CD4-positive, alpha-beta memory T cell (primary cell): ENCODE measurements at regions not wholly inside any gene's neighbourhood (a gene's known extent, or its start where the extent isn't known, plus 50 kb on each side); places are given as distances from the start of the nearest gene placed in this dataset.
A peak's percentile ranks its signal among the peaks of the same experiment; 100 is the strongest.

Experiments used
- CTCF ChIA-PET: fragments of 350-600 bp; sonication (Branson Sonifier 250); formaldehyde crosslinking; loops from one replicate; lab custom pipeline; 2021; ENCODE audit warnings: inconsistent platforms; ENCODE audit not compliant: partially characterized antibody; lab: Charles Lee
- POLR2A ChIA-PET: fragments of 350-600 bp; sonication (Branson Sonifier 250); formaldehyde crosslinking; loops from one replicate; lab custom pipeline; 2021; ENCODE audit not compliant: partially characterized antibody; lab: Charles Lee
- DNase-seq, 5 donors: peaks; one replicate each; pipeline versions ENCODE4 v3.0.0 to v3.0.0-alpha.2; 2020 to 2022; ENCODE audit warnings: mixed read lengths in 1 of 5
- H3K27ac ChIP-seq: one replicate; pipeline ENCODE4 v1.7.0; 2013; ENCODE audit warnings: low read depth, low read length
- H3K27me3 ChIP-seq: 2 replicates; pipeline ENCODE4 v1.7.0; 2013; ENCODE audit warnings: mild to moderate bottlenecking, low read length, moderate library complexity; ENCODE audit not compliant: insufficient read depth
- H3K36me3 ChIP-seq: 2 replicates; pipeline ENCODE4 v1.7.0; 2013; ENCODE audit warnings: mild to moderate bottlenecking, low read length, moderate library complexity; ENCODE audit not compliant: insufficient read depth
- H3K4me1 ChIP-seq: 2 replicates; pipeline ENCODE4 v1.7.0; 2013; ENCODE audit warnings: mild to moderate bottlenecking, low read length, moderate library complexity; ENCODE audit not compliant: insufficient read depth
- H3K4me3 ChIP-seq, 2 donors: one replicate each; pipeline ENCODE4 v1.7.0; 2013; ENCODE audit warnings: low read length in 2 of 2, mild to moderate bottlenecking in 1 of 2
- H3K9me3 ChIP-seq, 2 donors: one replicate each; pipeline ENCODE4 v1.7.0; 2013; ENCODE audit warnings: low read length in 2 of 2, control low read depth in 1 of 2; ENCODE audit not compliant: control insufficient read depth in 1 of 2
- H3K27ac Mint-ChIP-seq, 7 donors: one replicate each; pipeline ENCODE4 v1.8.0; 2020 to 2021; ENCODE audit warnings: mixed read lengths in 7 of 7, mild to moderate bottlenecking in 6 of 7, inconsistent platforms in 3 of 7, moderate library complexity in 3 of 7
- H3K27me3 Mint-ChIP-seq, 2 donors: one replicate each; pipeline ENCODE4 v1.8.0; 2020 to 2021; ENCODE audit warnings: mixed read lengths in 2 of 2
- H3K36me3 Mint-ChIP-seq, 2 donors: one replicate each; pipeline ENCODE4 v1.8.0; 2020 to 2021; ENCODE audit warnings: mixed read lengths in 2 of 2, inconsistent platforms in 1 of 2, mild to moderate bottlenecking in 1 of 2
- H3K4me1 Mint-ChIP-seq, 4 donors: one replicate each; pipeline ENCODE4 v1.8.0; 2020 to 2021; ENCODE audit warnings: mixed read lengths in 4 of 4, mild to moderate bottlenecking in 1 of 4
- H3K4me3 Mint-ChIP-seq, 8 donors: one replicate each; pipeline ENCODE4 v1.8.0; 2020 to 2021; ENCODE audit warnings: mixed read lengths in 8 of 8, mild to moderate bottlenecking in 7 of 8, moderate library complexity in 6 of 8, inconsistent platforms in 3 of 8
- H3K9me3 Mint-ChIP-seq, 8 donors: one replicate each; pipeline ENCODE4 v1.8.0; 2020 to 2021; ENCODE audit warnings: mixed read lengths in 8 of 8, mild to moderate bottlenecking in 5 of 8, inconsistent platforms in 3 of 8, moderate library complexity in 1 of 8
- intact Hi-C: fragments of 100-400 bp; cut with micrococcal nuclease; formaldehyde crosslinking; loops from one replicate; pipeline ENCODE4 v1.15.1; 2023

DNA sequence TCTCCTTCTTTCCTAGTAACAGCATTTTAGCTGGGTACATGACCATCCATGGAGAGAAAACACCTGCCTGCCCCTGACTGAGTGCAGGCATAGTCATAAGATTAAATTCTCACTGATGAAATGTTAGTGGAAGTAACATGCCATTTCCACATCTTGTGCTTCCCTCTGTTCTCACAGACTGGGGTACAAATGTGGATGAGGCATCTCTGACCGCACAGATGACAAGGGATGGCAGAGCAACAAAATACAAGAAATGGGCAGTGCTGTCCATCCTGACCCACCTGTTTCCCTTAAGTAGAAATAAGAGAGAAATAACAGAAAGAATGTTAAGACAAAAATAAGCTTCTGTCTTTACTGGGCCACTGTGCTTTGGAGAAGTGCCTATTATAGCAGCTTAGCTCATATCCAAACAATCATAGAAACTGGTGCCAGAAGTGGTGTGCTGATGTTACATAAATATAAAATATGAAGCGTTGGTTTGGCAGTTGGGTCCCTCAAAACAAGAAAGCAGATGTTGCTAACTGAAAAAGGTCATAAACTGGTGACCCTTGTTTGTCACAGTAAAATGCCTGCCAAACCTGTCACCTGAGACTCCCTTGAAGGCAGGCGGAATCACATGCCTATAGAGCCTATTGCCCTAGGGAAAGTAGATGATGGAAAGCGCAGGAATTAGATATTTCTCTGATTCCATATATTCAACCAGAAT is 72.4 kb upstream of the CCDC150 start:
- CTCF ChIA-PET = no interaction called here
- Mint-ChIP-seq H3K4me1 (no peaks in the 10 kb centered on the region), H3K4me3 (no peak overlapping the region), H3K9me3 (peaks cover 0 to 7% (median 3%) of the 10 kb centered on the region in 8 donors), H3K36me3 (no peaks in the 10 kb centered on the region), H3K27ac (no peak overlapping the region), H3K27me3 (peaks cover 14 to 26% of the 10 kb centered on the region in 2 donors)
- no peak for DNase-seq
- H3K9me3 ChIP-seq = no peaks in the 10 kb centered on the region
- H3K27ac ChIP-seq = no peak overlapping the region
- POLR2A ChIA-PET = no interaction called here
- intact Hi-C loops = no loop called here
- no peaks in the 10 kb centered on the region for H3K4me1 ChIP-seq
- H3K27me3 ChIP-seq = no peaks in the 10 kb centered on the region
- H3K4me3 ChIP-seq = no peak overlapping the region
- no peaks in the 10 kb centered on the region for H3K36me3 ChIP-seq

DNA sequence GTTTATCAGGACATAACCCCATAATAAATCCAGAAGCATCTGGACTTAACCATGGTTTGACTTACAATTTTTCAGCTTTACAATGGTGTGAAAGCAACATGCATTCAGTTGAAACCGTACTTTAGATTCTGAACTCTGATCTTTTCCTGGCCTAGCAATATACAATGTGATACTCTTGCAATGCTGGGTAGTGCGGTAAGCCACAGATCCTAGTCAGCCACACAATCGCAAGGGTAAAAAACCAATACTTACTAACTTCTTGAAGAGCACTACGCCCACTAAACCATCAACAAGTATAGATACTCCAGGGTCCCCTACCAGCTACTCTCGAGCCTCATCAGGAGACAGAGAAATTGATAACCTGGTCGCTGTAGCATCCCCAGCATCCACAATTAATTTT is 71.0 kb upstream of the CCDC150 start:
- no peaks in the 10 kb centered on the region for H3K27me3 ChIP-seq
- Mint-ChIP-seq H3K27ac (peak overlapping the region in 1 of 7 donors; percentile 25), H3K4me3 (no peak overlapping the region), H3K36me3 (peaks cover 0 to 3% of the 10 kb centered on the region in 2 donors), H3K9me3 (peaks cover 0 to 13% (median 8%) of the 10 kb centered on the region in 8 donors), H3K4me1 (no peaks in the 10 kb centered on the region), H3K27me3 (peaks cover 10 to 26% of the 10 kb centered on the region in 2 donors)
- H3K9me3 ChIP-seq = no peaks in the 10 kb centered on the region
- no peak overlapping the region for H3K4me3 ChIP-seq
- H3K27ac ChIP-seq = no peak overlapping the region
- H3K4me1 ChIP-seq = no peaks in the 10 kb centered on the region
- DNase-seq = no peak
- CTCF ChIA-PET = no interaction called here
- intact Hi-C loops = no loop called here
- H3K36me3 ChIP-seq = no peaks in the 10 kb centered on the region
- POLR2A ChIA-PET = no interaction called here

DNA sequence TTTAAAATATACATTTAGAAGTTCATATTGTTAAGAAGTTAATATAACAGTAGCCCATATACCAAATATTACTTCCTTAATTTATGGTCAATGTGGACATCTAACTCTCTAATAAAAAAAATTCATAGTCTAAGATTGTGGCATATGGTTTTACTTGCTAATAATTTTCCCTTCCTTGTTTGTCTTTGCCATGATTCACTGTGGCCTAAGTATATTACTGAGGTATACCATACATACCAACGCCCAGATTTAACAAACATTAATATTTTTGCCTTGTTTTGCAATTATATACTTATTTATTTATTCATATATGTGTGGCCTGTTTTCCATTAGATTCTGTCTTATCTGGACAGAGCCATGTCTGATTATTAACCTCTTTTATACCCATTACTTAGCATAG is 54.6 kb upstream of the CCDC150 start:
- Histone ChIP-seq H3K9me3 (no peaks in the 10 kb centered on the region), H3K4me3 (no peak overlapping the region), H3K36me3 (no peaks in the 10 kb centered on the region), H3K4me1 (no peaks in the 10 kb centered on the region), H3K27me3 (no peaks in the 10 kb centered on the region), H3K27ac (no peak overlapping the region)
- H3K4me3 Mint-ChIP-seq = no peak overlapping the region
- intact Hi-C loops = no loop called here
- POLR2A ChIA-PET = no interaction called here
- peaks cover 0 to 18% (median 9%) of the 10 kb centered on the region in 8 donors for H3K9me3 Mint-ChIP-seq
- no peak overlapping the region for H3K27ac Mint-ChIP-seq
- H3K36me3 Mint-ChIP-seq = no peaks in the 10 kb centered on the region
- no peak for DNase-seq
- peaks cover 17 to 21% of the 10 kb centered on the region in 2 donors for H3K27me3 Mint-ChIP-seq
- peaks cover 0 to 2% (median 0%) of the 10 kb centered on the region in 4 donors for H3K4me1 Mint-ChIP-seq
- CTCF ChIA-PET = no interaction called here

DNA sequence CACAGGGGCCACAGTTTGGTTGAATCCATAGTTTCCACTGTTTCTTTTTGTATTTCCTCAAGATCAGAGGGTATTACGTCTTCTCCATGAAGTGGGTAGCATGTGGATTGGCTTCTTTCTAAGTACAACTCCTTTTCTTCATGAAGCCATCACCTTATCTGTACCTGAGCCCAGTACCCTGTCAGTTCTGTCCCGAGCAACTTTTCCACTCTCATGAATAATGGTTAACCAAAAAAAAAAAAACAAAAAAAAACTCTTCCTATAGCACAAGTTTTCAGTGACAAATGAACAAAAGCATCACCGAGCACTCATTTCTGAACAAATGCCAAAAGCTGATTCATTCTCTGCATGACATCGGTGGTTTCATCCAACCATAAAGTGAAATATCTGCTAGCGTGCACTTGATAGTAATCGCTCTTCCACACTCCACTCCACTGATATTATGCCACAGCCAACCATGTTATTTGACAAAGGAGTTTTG is 53.0 kb upstream of the CCDC150 start:
- no peak overlapping the region for H3K27ac Mint-ChIP-seq
- H3K27me3 Mint-ChIP-seq = peaks cover 28 to 32% of the 10 kb centered on the region in 2 donors
- H3K4me3 Mint-ChIP-seq = no peak overlapping the region
- no peaks in the 10 kb centered on the region for H3K36me3 ChIP-seq
- ChIA-PET CTCF (no interaction called here), POLR2A (no interaction called here)
- no peaks in the 10 kb centered on the region for H3K9me3 ChIP-seq
- peaks cover 0 to 2% (median 2%) of the 10 kb centered on the region in 4 donors for H3K4me1 Mint-ChIP-seq
- no peaks in the 10 kb centered on the region for H3K36me3 Mint-ChIP-seq
- H3K4me1 ChIP-seq = no peaks in the 10 kb centered on the region
- H3K27ac ChIP-seq = no peak overlapping the region
- intact Hi-C loops = no loop called here
- H3K9me3 Mint-ChIP-seq = peaks cover 0 to 16% (median 7%) of the 10 kb centered on the region in 8 donors
- no peak for DNase-seq
- no peak overlapping the region for H3K4me3 ChIP-seq
- H3K27me3 ChIP-seq = peaks cover 3% of the 10 kb centered on the region

DNA sequence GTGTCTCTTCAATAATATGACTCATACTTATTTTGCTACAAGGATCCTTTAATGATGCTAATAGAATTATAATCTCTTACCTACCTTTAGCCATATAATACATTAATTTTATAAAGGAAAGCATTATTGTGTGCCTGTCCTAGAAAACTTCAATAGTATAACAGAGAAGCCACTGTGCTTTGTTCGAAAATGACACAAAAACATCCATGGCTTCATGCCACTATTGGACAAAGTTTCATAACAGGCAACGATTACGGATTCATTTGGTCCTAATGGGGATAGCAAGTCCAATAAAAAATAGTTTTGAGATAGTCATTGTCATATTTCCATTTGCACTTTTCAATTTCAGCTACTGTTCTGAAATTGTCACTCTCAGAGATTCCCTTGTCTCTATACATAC is 52.5 kb upstream of the CCDC150 start:
- Histone ChIP-seq H3K4me1 (peaks cover under 1% of the 10 kb centered on the region), H3K36me3 (no peaks in the 10 kb centered on the region), H3K27ac (no peak overlapping the region), H3K4me3 (no peak overlapping the region), H3K27me3 (peaks cover 8% of the 10 kb centered on the region), H3K9me3 (no peaks in the 10 kb centered on the region)
- DNase-seq = no peak
- Mint-ChIP-seq H3K9me3 (peaks cover 0 to 16% (median 7%) of the 10 kb centered on the region in 8 donors), H3K4me1 (peaks cover 2 to 7% (median 3%) of the 10 kb centered on the region in 4 donors), H3K27ac (no peak overlapping the region), H3K27me3 (peaks cover 31 to 38% of the 10 kb centered on the region in 2 donors), H3K36me3 (no peaks in the 10 kb centered on the region), H3K4me3 (no peak overlapping the region)
- intact Hi-C loops = no loop called here
- ChIA-PET POLR2A (no interaction called here), CTCF (no interaction called here)

- Mint-ChIP-seq H3K4me3 (no peak overlapping the region), H3K27ac (no peak overlapping the region), H3K27me3 (peaks cover 36 to 40% of the 10 kb centered on the region in 2 donors), H3K4me1 (peaks cover 4 to 12% (median 7%) of the 10 kb centered on the region in 4 donors), H3K36me3 (no peaks in the 10 kb centered on the region), H3K9me3 (peaks cover 0 to 16% (median 7%) of the 10 kb centered on the region in 8 donors)
- Histone ChIP-seq H3K4me3 (no peak overlapping the region), H3K9me3 (no peaks in the 10 kb centered on the region), H3K27me3 (peaks cover 8% of the 10 kb centered on the region), H3K4me1 (peaks cover 6% of the 10 kb centered on the region), H3K36me3 (no peaks in the 10 kb centered on the region), H3K27ac (no peak overlapping the region)
- ChIA-PET CTCF (no interaction called here), POLR2A (no interaction called here)
- intact Hi-C loops = no loop called here
- no peak for DNase-seq
Measured at GRCh38 chr2:196587739-196588138, 51.8 kb upstream of the CCDC150 start.

GRCh38 chr2:196589419-196589818 is 50.1 kb upstream of the CCDC150 start:
- intact Hi-C loops = no loop called here
- peaks cover 6 to 16% (median 9%) of the 10 kb centered on the region in 4 donors for H3K4me1 Mint-ChIP-seq
- H3K9me3 ChIP-seq = no peaks in the 10 kb centered on the region
- no peaks in the 10 kb centered on the region for H3K36me3 Mint-ChIP-seq
- H3K4me1 ChIP-seq = peaks cover 6% of the 10 kb centered on the region
- peaks cover 44 to 48% of the 10 kb centered on the region in 2 donors for H3K27me3 Mint-ChIP-seq
- H3K4me3 ChIP-seq = no peak overlapping the region
- H3K9me3 Mint-ChIP-seq = peaks cover 0 to 16% (median 7%) of the 10 kb centered on the region in 8 donors
- no peaks in the 10 kb centered on the region for H3K36me3 ChIP-seq
- no peak overlapping the region for H3K4me3 Mint-ChIP-seq
- no peak overlapping the region for H3K27ac Mint-ChIP-seq
- no peak overlapping the region for H3K27ac ChIP-seq
- ChIA-PET POLR2A (no interaction called here), CTCF (no interaction called here)
- H3K27me3 ChIP-seq = peaks cover 8% of the 10 kb centered on the region
- DNase-seq = no peak
